CD4-positive, alpha-beta T cell (primary cell): ENCODE measurements at regions not wholly inside any gene's neighbourhood (a gene's known extent, or its start where the extent isn't known, plus 50 kb on each side); places are given as distances from the start of the nearest gene placed in this dataset.

Experiments used
- ATAC-seq: fragments of 200-7000 bp; cut with Tn5 transposase; one replicate; pipeline ENCODE4 v1.10.0; 2022; ENCODE audit warnings: mild to moderate bottlenecking; ENCODE audit not compliant: poor library complexity
- CTCF ChIA-PET: fragments of 350-600 bp; sonication (Branson Sonifier 250); formaldehyde crosslinking; loops from one replicate; lab custom pipeline; 2021; ENCODE audit warnings: antibody characterized with exemption, inconsistent platforms; lab: Charles Lee
- POLR2A ChIA-PET: fragments of 350-600 bp; sonication (Branson Sonifier 250); formaldehyde crosslinking; loops from one replicate; lab custom pipeline; 2021; ENCODE audit warnings: antibody characterized with exemption, inconsistent platforms; lab: Charles Lee
- DNase-seq, 14 experiments: peaks; one replicate each; pipeline ENCODE4 v3.0.0-alpha.2; 2013 to 2020; ENCODE audit warnings: mixed read lengths in 2 of 14
- H3K27ac ChIP-seq, 2 donors: one replicate each; pipeline versions ENCODE4 v1.5.1 to v1.7.0; 2013; ENCODE audit warnings: low read length in 2 of 2, low read depth in 1 of 2, mild to moderate bottlenecking in 1 of 2
- H3K27me3 ChIP-seq, 2 experiments: 1 replicate in 1 of 2; 2 replicates in 1 of 2; pipeline versions ENCODE4 v1.6.1 to v1.7.0; 2013; ENCODE audit warnings: low read length in 2 of 2, control low read depth in 1 of 2, mild to moderate bottlenecking in 1 of 2, moderate library complexity in 1 of 2; ENCODE audit not compliant: insufficient read depth in 2 of 2, control insufficient read depth in 1 of 2
- H3K36me3 ChIP-seq: one replicate; pipeline ENCODE4 v1.6.1; 2013; ENCODE audit warnings: low read length, control low read depth; ENCODE audit not compliant: insufficient read depth
- H3K4me1 ChIP-seq: one replicate; pipeline ENCODE4 v1.6.1; 2013; ENCODE audit warnings: low read length, control low read depth; ENCODE audit not compliant: insufficient read depth
- H3K4me3 ChIP-seq: one replicate; pipeline ENCODE4 v1.5.1; 2013; ENCODE audit warnings: mild to moderate bottlenecking, low read length, moderate library complexity
- H3K9me3 ChIP-seq, 2 experiments: 1 replicate in 1 of 2; 2 replicates in 1 of 2; pipeline versions ENCODE4 v1.6.1 to v1.7.0; 2013; ENCODE audit warnings: low read length in 2 of 2, mild to moderate bottlenecking in 2 of 2, control low read depth in 1 of 2, moderate library complexity in 1 of 2; ENCODE audit not compliant: control insufficient read depth in 1 of 2, insufficient read depth in 1 of 2
- H3K27ac Mint-ChIP-seq: one replicate; pipeline ENCODE4 v1.8.0; 2020; ENCODE audit warnings: mixed read lengths
- H3K27me3 Mint-ChIP-seq: one replicate; pipeline ENCODE4 v1.8.0; 2021; ENCODE audit warnings: mixed read lengths
- H3K36me3 Mint-ChIP-seq: one replicate; pipeline ENCODE4 v1.8.0; 2021; ENCODE audit warnings: low read depth, mixed read lengths
- H3K4me1 Mint-ChIP-seq: one replicate; pipeline ENCODE4 v1.8.0; 2021; ENCODE audit warnings: low read depth, mixed read lengths
- H3K4me3 Mint-ChIP-seq: one replicate; pipeline ENCODE4 v1.8.0; 2020; ENCODE audit warnings: mild to moderate bottlenecking, mixed read lengths
- H3K9me3 Mint-ChIP-seq: one replicate; pipeline ENCODE4 v1.8.0; 2020; ENCODE audit warnings: mixed read lengths
- CTCF ChIP-seq: fragments of 200-600 bp; IDR thresholded peaks from one replicate; pipeline ENCODE4 v1.8.0; 2022; ENCODE audit warnings: antibody characterized with exemption, mild to moderate bottlenecking
- intact Hi-C, 2 experiments: fragments of 100-400 bp; cut with DNase I in 1 of 2; cut with micrococcal nuclease in 1 of 2; formaldehyde crosslinking; loops; one replicate each; pipeline versions ENCODE4 v1.15.1 to v1.9.0; 2023 to 2025; cut with DNase I, micrococcal nuclease

- Histone ChIP-seq H3K27ac (no peak overlapping the region), H3K4me3 (no peak overlapping the region), H3K4me1 (no peaks in the 10 kb centered on the region), H3K9me3 (no peaks in the 10 kb centered on the region), H3K27me3 (no peaks in the 10 kb centered on the region), H3K36me3 (no peaks in the 10 kb centered on the region)
- intact Hi-C loops: no loop called here
- ATAC-seq (no peak), DNase-seq (no peak)
- Mint-ChIP-seq H3K36me3 (no peaks in the 10 kb centered on the region), H3K9me3 (no peaks in the 10 kb centered on the region), H3K27me3 (peaks cover 14% of the 10 kb centered on the region), H3K4me3 (no peak overlapping the region), H3K4me1 (no peaks in the 10 kb centered on the region), H3K27ac (no peak overlapping the region)
- ChIA-PET CTCF (no interaction called here), POLR2A (no interaction called here)
- no peak for TF ChIP-seq CTCF
Measured at GRCh38 chrX:12021698-12022097, 116.6 kb upstream of the FRMPD4 start.

DNA sequence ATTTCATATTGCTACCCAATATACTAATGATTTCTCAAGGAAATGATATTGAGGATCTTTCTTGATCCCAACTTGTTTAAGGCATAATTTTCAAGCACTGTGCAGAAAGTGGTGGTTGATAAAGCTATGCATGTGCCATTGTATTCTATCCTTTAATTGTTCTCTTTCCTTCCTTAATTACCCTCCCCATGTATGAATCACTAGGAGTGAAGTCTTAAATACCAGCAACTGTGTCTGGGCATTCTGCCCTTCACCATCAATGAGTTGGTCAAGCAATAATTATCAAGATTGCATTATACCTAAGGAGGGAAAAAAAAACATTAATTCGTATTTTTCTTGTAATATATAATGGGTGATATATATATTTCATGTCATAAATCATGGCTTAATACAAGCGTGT is 111.8 kb upstream of the FRMPD4 start:
- Histone ChIP-seq H3K9me3 (no peaks in the 10 kb centered on the region), H3K27me3 (no peaks in the 10 kb centered on the region), H3K36me3 (no peaks in the 10 kb centered on the region), H3K27ac (no peak overlapping the region), H3K4me3 (no peak overlapping the region), H3K4me1 (no peaks in the 10 kb centered on the region)
- POLR2A ChIA-PET: no interaction called here
- DNase-seq (no peak), ATAC-seq (no peak)
- Mint-ChIP-seq H3K9me3 (no peaks in the 10 kb centered on the region), H3K27me3 (peaks cover 12% of the 10 kb centered on the region), H3K27ac (no peak overlapping the region), H3K4me3 (no peak overlapping the region), H3K36me3 (no peaks in the 10 kb centered on the region), H3K4me1 (no peaks in the 10 kb centered on the region)
- CTCF ChIA-PET: no interaction called here
- intact Hi-C loops: no loop called here
- no peak for TF ChIP-seq CTCF

GRCh38 chrX:12032082-12032481 is 106.2 kb upstream of the FRMPD4 start:
- Mint-ChIP-seq H3K9me3 (no peaks in the 10 kb centered on the region), H3K4me3 (no peak overlapping the region), H3K36me3 (no peaks in the 10 kb centered on the region), H3K27ac (no peak overlapping the region), H3K4me1 (no peaks in the 10 kb centered on the region), H3K27me3 (peaks cover 7% of the 10 kb centered on the region)
- Histone ChIP-seq H3K27ac (no peak overlapping the region), H3K9me3 (no peaks in the 10 kb centered on the region), H3K4me3 (no peak overlapping the region), H3K4me1 (no peaks in the 10 kb centered on the region), H3K27me3 (no peaks in the 10 kb centered on the region), H3K36me3 (no peaks in the 10 kb centered on the region)
- ATAC-seq (no peak), DNase-seq (no peak)
- ChIA-PET CTCF (no interaction called here), POLR2A (no interaction called here)
- TF ChIP-seq CTCF: no peak
- intact Hi-C loops: loop anchor here in 1 of 2 experiments (10.0 kb wide), 1 partner anchor 987 kb away; no protein-coding TSS in a partner anchor
